ENCODE measurements at regions not wholly inside any gene's neighbourhood (a gene's known extent, or its start where the extent isn't known, plus 50 kb on each side); places are given as distances from the start of the nearest gene placed in this dataset.

DNA sequence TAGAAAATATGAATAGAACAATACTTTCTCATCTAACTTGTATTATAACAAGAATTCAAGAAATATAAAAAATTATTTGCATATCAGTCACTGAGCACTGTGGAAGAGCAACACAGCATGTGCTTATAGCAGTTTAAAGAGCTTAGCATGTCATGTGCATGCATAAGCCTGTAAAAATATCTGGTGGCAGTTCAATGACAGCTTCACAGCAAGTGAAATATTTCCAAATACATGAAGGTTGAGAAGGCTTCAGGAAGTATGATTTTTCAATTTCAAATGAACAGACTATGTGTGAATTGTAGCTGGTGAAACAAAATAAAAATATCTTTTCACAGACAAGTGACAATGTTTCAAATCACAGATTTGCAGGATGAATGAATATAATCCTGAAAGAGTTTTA, 128.5 kb downstream of the PRDM9 start (continued):
- TF ChIP-seq, protein P1, sequence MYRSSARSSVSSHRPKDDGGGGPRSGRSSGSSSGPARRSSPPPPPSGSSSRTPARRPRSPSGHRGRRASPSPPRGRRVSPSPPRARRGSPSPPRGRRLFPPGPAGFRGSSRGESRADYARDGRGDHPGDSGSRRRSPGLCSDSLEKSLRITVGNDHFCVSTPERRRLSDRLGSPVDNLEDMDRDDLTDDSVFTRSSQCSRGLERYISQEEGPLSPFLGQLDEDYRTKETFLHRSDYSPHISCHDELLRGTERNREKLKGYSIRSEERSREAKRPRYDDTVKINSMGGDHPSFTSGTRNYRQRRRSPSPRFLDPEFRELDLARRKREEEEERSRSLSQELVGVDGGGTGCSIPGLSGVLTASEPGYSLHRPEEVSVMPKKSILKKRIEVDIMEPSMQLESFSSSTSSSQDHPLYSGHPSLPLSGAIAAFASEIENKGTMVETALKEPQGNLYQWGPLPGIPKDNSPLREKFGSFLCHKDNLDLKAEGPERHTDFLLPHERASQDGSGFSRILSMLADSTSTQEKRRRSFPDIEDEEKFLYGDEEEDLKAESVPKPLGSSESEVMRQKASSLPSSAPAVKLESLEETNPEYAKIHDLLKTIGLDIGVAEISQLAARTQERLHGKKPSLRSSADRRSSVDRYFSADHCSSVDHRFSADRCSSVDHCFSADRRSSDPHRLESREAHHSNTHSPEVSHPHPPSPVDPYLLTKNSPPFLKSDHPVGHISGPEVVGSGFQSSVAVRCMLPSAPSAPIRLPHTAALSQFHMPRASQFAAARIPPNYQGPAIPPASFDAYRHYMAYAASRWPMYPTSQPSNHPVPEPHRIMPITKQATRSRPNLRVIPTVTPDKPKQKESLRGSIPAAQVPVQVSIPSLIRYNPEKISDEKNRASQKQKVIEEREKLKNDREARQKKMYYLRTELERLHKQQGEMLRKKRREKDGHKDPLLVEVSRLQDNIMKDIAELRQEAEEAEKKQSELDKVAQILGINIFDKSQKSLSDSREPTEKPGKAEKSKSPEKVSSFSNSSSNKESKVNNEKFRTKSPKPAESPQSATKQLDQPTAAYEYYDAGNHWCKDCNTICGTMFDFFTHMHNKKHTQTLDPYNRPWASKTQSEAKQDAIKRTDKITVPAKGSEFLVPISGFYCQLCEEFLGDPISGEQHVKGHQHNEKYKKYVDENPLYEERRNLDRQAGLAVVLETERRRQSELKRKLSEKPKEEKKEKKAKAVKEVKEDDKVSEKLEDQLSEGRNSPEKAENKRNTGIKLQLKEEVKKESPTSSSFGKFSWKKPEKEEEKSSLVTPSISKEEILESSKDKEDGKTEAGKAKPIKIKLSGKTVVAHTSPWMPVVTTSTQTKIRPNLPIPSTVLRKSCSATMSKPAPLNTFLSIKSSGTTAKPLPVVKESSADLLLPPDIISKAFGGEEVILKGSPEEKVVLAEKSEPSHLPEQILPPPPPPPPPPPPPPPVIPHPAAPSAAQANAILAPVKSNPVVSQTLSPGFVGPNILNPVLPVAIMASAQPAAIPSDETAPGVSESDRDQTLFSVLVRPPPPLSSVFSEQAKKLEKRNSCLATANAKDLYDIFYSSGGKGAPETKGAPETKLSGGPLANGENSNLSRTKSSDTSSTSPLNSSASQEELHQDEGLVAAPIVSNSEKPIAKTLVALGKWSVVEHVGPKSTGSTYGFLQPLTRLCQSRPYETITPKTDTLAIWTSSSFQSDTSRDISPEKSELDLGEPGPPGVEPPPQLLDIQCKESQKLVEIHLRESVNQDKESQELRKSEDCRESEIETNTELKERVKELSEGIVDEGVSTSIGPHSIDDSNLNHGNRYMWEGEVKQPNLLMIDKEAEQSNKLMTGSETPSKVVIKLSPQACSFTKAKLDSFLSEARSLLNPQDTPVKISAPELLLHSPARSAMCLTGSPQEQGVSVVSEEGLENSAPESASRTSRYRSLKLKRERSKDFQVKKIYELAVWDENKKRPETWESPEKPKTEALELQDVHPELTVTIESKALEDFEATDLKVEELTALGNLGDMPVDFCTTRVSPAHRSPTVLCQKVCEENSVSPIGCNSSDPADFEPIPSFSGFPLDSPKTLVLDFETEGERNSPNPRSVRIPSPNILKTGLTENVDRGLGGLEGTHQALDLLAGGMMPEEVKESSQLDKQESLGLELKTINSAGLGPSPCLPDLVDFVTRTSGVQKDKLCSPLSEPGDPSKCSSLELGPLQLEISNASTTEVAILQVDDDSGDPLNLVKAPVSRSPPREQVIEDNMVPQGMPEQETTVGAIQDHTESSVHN (CRISPR knock-in tag; IDR thresholded peaks at IDR 0.05): no peak
- TF ChIP-seq ZNF776 (CRISPR knock-in tag; IDR thresholded peaks at IDR 0.05) (no peak), ZBTB20 (CRISPR knock-in tag; IDR thresholded peaks at IDR 0.05; ENCODE audit: borderline replicate concordance, low read depth) (no peak), CTCF (CRISPR knock-in tag; IDR thresholded peaks at IDR 0.05) (no peak), GABPB1 (CRISPR knock-in tag; IDR thresholded peaks at IDR 0.05) (no peak), ZNF639 (CRISPR knock-in tag; conservative IDR thresholded peaks at IDR 0.05) (no peak)
- TF ChIP-seq, protein P2, sequence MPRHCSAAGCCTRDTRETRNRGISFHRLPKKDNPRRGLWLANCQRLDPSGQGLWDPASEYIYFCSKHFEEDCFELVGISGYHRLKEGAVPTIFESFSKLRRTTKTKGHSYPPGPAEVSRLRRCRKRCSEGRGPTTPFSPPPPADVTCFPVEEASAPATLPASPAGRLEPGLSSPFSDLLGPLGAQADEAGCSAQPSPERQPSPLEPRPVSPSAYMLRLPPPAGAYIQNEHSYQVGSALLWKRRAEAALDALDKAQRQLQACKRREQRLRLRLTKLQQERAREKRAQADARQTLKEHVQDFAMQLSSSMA (CRISPR knock-in tag; IDR thresholded peaks at IDR 0.05): no peak

Data from HepG2 (cell line).